ENCODE measurements at regions not wholly inside any gene's neighbourhood (a gene's known extent, or its start where the extent isn't known, plus 50 kb on each side); places are given as distances from the start of the nearest gene placed in this dataset.

DNA sequence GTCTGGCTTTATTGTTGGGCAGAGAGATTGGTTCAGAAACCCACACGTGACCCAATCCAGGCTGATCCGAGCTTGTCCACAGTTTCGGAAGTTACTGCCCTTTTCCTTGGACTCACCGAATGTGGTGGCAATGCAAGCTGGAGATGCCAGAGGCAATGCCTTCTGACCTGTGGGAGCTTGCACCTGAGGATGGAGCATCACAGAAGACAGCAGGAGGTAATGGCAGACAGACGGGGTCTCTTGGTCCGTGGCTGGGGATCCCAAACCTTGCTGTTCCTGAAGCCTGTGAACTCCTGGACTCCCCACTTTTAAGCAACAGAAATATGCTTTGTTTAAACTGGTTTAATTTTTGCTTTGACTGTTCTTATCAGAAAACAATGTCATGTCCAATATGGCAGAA lies 265.2 kb upstream of the IRX1 start:
- TF ChIP-seq CTCF (IDR thresholded peaks at IDR 0.05 in 4 of 5, conservative IDR thresholded peaks at IDR 0.05 in 1 of 5), result no peak
- TF ChIP-seq POLR2A (IDR thresholded peaks at IDR 0.05), result no peak
